CD4-positive, alpha-beta T cell (primary cell): ENCODE measurements at regions not wholly inside any gene's neighbourhood (a gene's known extent, or its start where the extent isn't known, plus 50 kb on each side); places are given as distances from the start of the nearest gene placed in this dataset.

Source experiments
- ATAC-seq: fragments of 200-7000 bp; cut with Tn5 transposase; one replicate; pipeline ENCODE4 v1.10.0; 2022; ENCODE audit warnings: mild to moderate bottlenecking; ENCODE audit not compliant: poor library complexity
- CTCF ChIA-PET: fragments of 350-600 bp; sonication (Branson Sonifier 250); formaldehyde crosslinking; loops from one replicate; lab custom pipeline; 2021; ENCODE audit warnings: antibody characterized with exemption, inconsistent platforms; lab: Charles Lee
- POLR2A ChIA-PET: fragments of 350-600 bp; sonication (Branson Sonifier 250); formaldehyde crosslinking; loops from one replicate; lab custom pipeline; 2021; ENCODE audit warnings: antibody characterized with exemption, inconsistent platforms; lab: Charles Lee
- DNase-seq, 14 experiments: peaks; one replicate each; pipeline ENCODE4 v3.0.0-alpha.2; 2013 to 2020; ENCODE audit warnings: mixed read lengths in 2 of 14
- H3K27ac ChIP-seq, 2 donors: one replicate each; pipeline versions ENCODE4 v1.5.1 to v1.7.0; 2013; ENCODE audit warnings: low read length in 2 of 2, low read depth in 1 of 2, mild to moderate bottlenecking in 1 of 2
- H3K27me3 ChIP-seq, 2 experiments: 1 replicate in 1 of 2; 2 replicates in 1 of 2; pipeline versions ENCODE4 v1.6.1 to v1.7.0; 2013; ENCODE audit warnings: low read length in 2 of 2, control low read depth in 1 of 2, mild to moderate bottlenecking in 1 of 2, moderate library complexity in 1 of 2; ENCODE audit not compliant: insufficient read depth in 2 of 2, control insufficient read depth in 1 of 2
- H3K36me3 ChIP-seq: one replicate; pipeline ENCODE4 v1.6.1; 2013; ENCODE audit warnings: low read length, control low read depth; ENCODE audit not compliant: insufficient read depth
- H3K4me1 ChIP-seq: one replicate; pipeline ENCODE4 v1.6.1; 2013; ENCODE audit warnings: low read length, control low read depth; ENCODE audit not compliant: insufficient read depth
- H3K4me3 ChIP-seq: one replicate; pipeline ENCODE4 v1.5.1; 2013; ENCODE audit warnings: mild to moderate bottlenecking, low read length, moderate library complexity
- H3K9me3 ChIP-seq, 2 experiments: 1 replicate in 1 of 2; 2 replicates in 1 of 2; pipeline versions ENCODE4 v1.6.1 to v1.7.0; 2013; ENCODE audit warnings: low read length in 2 of 2, mild to moderate bottlenecking in 2 of 2, control low read depth in 1 of 2, moderate library complexity in 1 of 2; ENCODE audit not compliant: control insufficient read depth in 1 of 2, insufficient read depth in 1 of 2
- H3K27ac Mint-ChIP-seq: one replicate; pipeline ENCODE4 v1.8.0; 2020; ENCODE audit warnings: mixed read lengths
- H3K27me3 Mint-ChIP-seq: one replicate; pipeline ENCODE4 v1.8.0; 2021; ENCODE audit warnings: mixed read lengths
- H3K36me3 Mint-ChIP-seq: one replicate; pipeline ENCODE4 v1.8.0; 2021; ENCODE audit warnings: low read depth, mixed read lengths
- H3K4me1 Mint-ChIP-seq: one replicate; pipeline ENCODE4 v1.8.0; 2021; ENCODE audit warnings: low read depth, mixed read lengths
- H3K4me3 Mint-ChIP-seq: one replicate; pipeline ENCODE4 v1.8.0; 2020; ENCODE audit warnings: mild to moderate bottlenecking, mixed read lengths
- H3K9me3 Mint-ChIP-seq: one replicate; pipeline ENCODE4 v1.8.0; 2020; ENCODE audit warnings: mixed read lengths
- CTCF ChIP-seq: fragments of 200-600 bp; IDR thresholded peaks from one replicate; pipeline ENCODE4 v1.8.0; 2022; ENCODE audit warnings: antibody characterized with exemption, mild to moderate bottlenecking
- intact Hi-C, 2 experiments: fragments of 100-400 bp; cut with DNase I in 1 of 2; cut with micrococcal nuclease in 1 of 2; formaldehyde crosslinking; loops; one replicate each; pipeline versions ENCODE4 v1.15.1 to v1.9.0; 2023 to 2025; cut with DNase I, micrococcal nuclease

GRCh38 chr5:82993416-82993815 is 83.8 kb downstream of the TMEM167A start:
- ChIA-PET POLR2A (no interaction called here), CTCF (no interaction called here)
- H3K4me3 ChIP-seq, result no peak overlapping the region
- no peak for TF ChIP-seq CTCF
- H3K4me1 ChIP-seq, result no peaks in the 10 kb centered on the region
- H3K9me3 ChIP-seq, result no peaks in the 10 kb centered on the region
- H3K27ac Mint-ChIP-seq, result no peak overlapping the region
- intact Hi-C loops, result no loop called here
- H3K4me3 Mint-ChIP-seq, result no peak overlapping the region
- H3K36me3 ChIP-seq, result no peaks in the 10 kb centered on the region
- no peaks in the 10 kb centered on the region for H3K36me3 Mint-ChIP-seq
- no peaks in the 10 kb centered on the region for H3K9me3 Mint-ChIP-seq
- H3K27me3 Mint-ChIP-seq, result no peaks in the 10 kb centered on the region
- peaks cover 0 to 2% of the 10 kb centered on the region in 2 experiments for H3K27me3 ChIP-seq
- H3K4me1 Mint-ChIP-seq, result no peaks in the 10 kb centered on the region
- DNase-seq (no peak), ATAC-seq (no peak)
- no peak overlapping the region for H3K27ac ChIP-seq

- no peaks in the 10 kb centered on the region for H3K36me3 ChIP-seq
- intact Hi-C loops, result no loop called here
- Mint-ChIP-seq H3K9me3 (no peaks in the 10 kb centered on the region), H3K27me3 (no peaks in the 10 kb centered on the region), H3K27ac (no peak overlapping the region), H3K4me3 (no peak overlapping the region), H3K4me1 (no peaks in the 10 kb centered on the region), H3K36me3 (no peaks in the 10 kb centered on the region)
- ChIA-PET POLR2A (no interaction called here), CTCF (no interaction called here)
- no peak overlapping the region for H3K4me3 ChIP-seq
- H3K4me1 ChIP-seq, result no peaks in the 10 kb centered on the region
- ATAC-seq, result no peak
- H3K27ac ChIP-seq, result no peak overlapping the region
- TF ChIP-seq CTCF, result no peak
- DNase-seq, result no peak
- H3K9me3 ChIP-seq, result no peaks in the 10 kb centered on the region
- H3K27me3 ChIP-seq, result peaks cover 0 to 2% of the 10 kb centered on the region in 2 experiments
Measured at GRCh38 chr5:82992646-82993045, 84.5 kb downstream of the TMEM167A start.

GRCh38 chr5:82991678-82992323 is 85.4 kb downstream of the TMEM167A start:
- ATAC-seq (no peak), DNase-seq (peak in 1 of 14 experiments; percentile 4)
- Mint-ChIP-seq H3K4me3 (no peak overlapping the region), H3K9me3 (no peaks in the 10 kb centered on the region), H3K27me3 (no peaks in the 10 kb centered on the region), H3K4me1 (no peaks in the 10 kb centered on the region), H3K36me3 (no peaks in the 10 kb centered on the region), H3K27ac (no peak overlapping the region)
- Histone ChIP-seq H3K36me3 (no peaks in the 10 kb centered on the region), H3K4me1 (no peaks in the 10 kb centered on the region), H3K27me3 (peaks cover 0 to 2% of the 10 kb centered on the region in 2 experiments), H3K4me3 (no peak overlapping the region), H3K9me3 (no peaks in the 10 kb centered on the region), H3K27ac (no peak overlapping the region)
- POLR2A ChIA-PET, result no interaction called here
- TF ChIP-seq CTCF, result no peak
- CTCF ChIA-PET, result no interaction called here
- intact Hi-C loops, result no loop called here
